HepG2 (cell line): ENCODE measurements at regions not wholly inside any gene's neighbourhood (a gene's known extent, or its start where the extent isn't known, plus 50 kb on each side); places are given as distances from the start of the nearest gene placed in this dataset.

Source experiments
- ATAC-seq: fragments of 200-7000 bp; cut with Tn5 transposase; 3 replicates; pipeline ENCODE4 v1.9.1; 2020; ENCODE audit warnings: mild to moderate bottlenecking, moderate library complexity
- BruUV-seq: library from RNA; stranded (reverse); fragments of 400-500 nt; replicated peaks from 2 replicates; lab custom pipeline; 2021; lab: Mats Ljungman, UMichigan
- CTCF ChIA-PET: fragments of 300-600 bp; formaldehyde crosslinking; extraction: SDS; loops from one replicate; lab custom pipeline; 2021; ENCODE audit warnings: low total read pairs, inconsistent platforms, low intra/inter-chr PET ratio; lab: Yijun Ruan, JAX
- POLR2A ChIA-PET: fragments of 350-600 bp; sonication (Branson Sonifier 250); formaldehyde crosslinking; loops from one replicate; lab custom pipeline; 2020; ENCODE audit warnings: antibody characterized with exemption, inconsistent platforms; lab: Yijun Ruan, JAX
- DNase-seq: peaks from one replicate; pipeline ENCODE4 v3.0.0-alpha.2; 2015; ENCODE audit warnings: low spot score
- FAIRE-seq: peaks from 3 replicates; lab custom pipeline; 2011; peaks lifted over from hg19 to GRCh38; lab: Jason Lieb, UNC
- H2AFZ ChIP-seq: one replicate; pipeline ENCODE4 v1.6.1; 2011; ENCODE audit warnings: low read length, inconsistent platforms
- H3K27ac ChIP-seq: fragments of 300-600 bp; 3 replicates; pipeline ENCODE4 v1.8.0; 2011; ENCODE audit warnings: mixed run types, mild to moderate bottlenecking, mixed read lengths, low read length, inconsistent platforms; ENCODE audit not compliant: insufficient read depth; ENCODE audit errors: extremely low read length
- H3K27me3 ChIP-seq, 2 experiments: fragments of 200-600 bp in 1 of 2; 2 replicates in 1 of 2; 3 replicates in 1 of 2; pipeline versions ENCODE4 v1.6.0 to v1.8.0; 2011; ENCODE audit warnings: low read length in 2 of 2, mild to moderate bottlenecking in 2 of 2, moderate library complexity in 2 of 2, inconsistent platforms in 1 of 2; ENCODE audit not compliant: insufficient read depth in 2 of 2, control insufficient read depth in 1 of 2
- H3K36me3 ChIP-seq, 2 experiments: fragments of 200-600 bp in 1 of 2; replicated peaks in 1 of 2; 2 replicates in 1 of 2; 3 replicates in 1 of 2; pipeline versions ENCODE4 v1.5.1 to v1.8.0; 2011; ENCODE audit warnings: low read length in 2 of 2, inconsistent platforms in 1 of 2; ENCODE audit not compliant: insufficient read depth in 2 of 2, control insufficient read depth in 1 of 2
- H3K4me1 ChIP-seq: 2 replicates; pipeline ENCODE4 v1.5.1; 2012; ENCODE audit warnings: low read length, inconsistent platforms; ENCODE audit not compliant: insufficient read depth
- H3K4me2 ChIP-seq: 2 replicates; pipeline ENCODE4 v1.6.0; 2011; ENCODE audit warnings: low read depth, low read length, inconsistent platforms
- H3K4me3 ChIP-seq, 3 experiments: fragments of 200-600 bp in 1 of 3; sonication (generic), shearing (Covaris generic) in 1 of 3; replicated peaks in 1 of 3; 2 replicates each; pipeline ENCODE4 v1.5.1; 2011 to 2016; ENCODE audit warnings: low read length in 3 of 3, inconsistent platforms in 2 of 3, low read depth in 2 of 3, mild to moderate bottlenecking in 2 of 3, control low read depth in 1 of 3, mixed read lengths in 1 of 3; ENCODE audit not compliant: insufficient read depth in 1 of 3
- H3K79me2 ChIP-seq: one replicate; pipeline ENCODE4 v1.6.1; 2011; ENCODE audit warnings: low read length, inconsistent platforms; ENCODE audit not compliant: insufficient read depth
- H3K9ac ChIP-seq: 2 replicates; pipeline ENCODE4 v1.6.0; 2011; ENCODE audit warnings: mild to moderate bottlenecking, low read depth, low read length, inconsistent platforms; ENCODE audit not compliant: insufficient read depth
- H3K9me3 ChIP-seq: 2 replicates; pipeline ENCODE4 v1.5.1; 2012; ENCODE audit warnings: mild to moderate bottlenecking, low read length
- H4K20me1 ChIP-seq: 2 replicates; pipeline ENCODE4 v1.6.0; 2011; ENCODE audit warnings: inconsistent platforms, mild to moderate bottlenecking, low read length, moderate library complexity; ENCODE audit not compliant: insufficient read depth
- FOSL2 ChIP-seq: sonication (generic); formaldehyde crosslinking; IDR thresholded peaks from 2 replicates; pipeline ENCODE4 v1.4.0; 2020; ENCODE audit warnings: missing genetic modification reagents
- GPN1 ChIP-seq: sonication (generic); formaldehyde crosslinking; IDR thresholded peaks from 2 replicates; pipeline ENCODE4 v1.5.1; 2020; ENCODE audit warnings: missing genetic modification reagents, borderline replicate concordance
- HNF1B ChIP-seq: sonication (generic); formaldehyde crosslinking; IDR thresholded peaks from 2 replicates; pipeline ENCODE4 v1.5.1; 2020; ENCODE audit warnings: mild to moderate bottlenecking, moderate library complexity, missing genetic modification reagents
- MAF1 ChIP-seq: sonication (generic); formaldehyde crosslinking; IDR thresholded peaks from 2 replicates; pipeline ENCODE4 v1.5.0; 2020; ENCODE audit warnings: missing genetic modification reagents, borderline replicate concordance
- PAF1 ChIP-seq: IDR thresholded peaks from 2 replicates; pipeline ENCODE4 v1.6.1; 2016; ENCODE audit warnings: missing genetic modification reagents, missing compliant biosample characterization
- PCBP1 ChIP-seq: fragments of 200-400 bp; formaldehyde crosslinking; IDR thresholded peaks from 2 replicates; pipeline ENCODE4 v1.6.1; 2017; ENCODE audit warnings: mild to moderate bottlenecking, low read depth, low read length, borderline replicate concordance
- SIX4 ChIP-seq: sonication (generic); formaldehyde crosslinking; IDR thresholded peaks from 2 replicates; pipeline ENCODE4 v1.4.0; 2020; ENCODE audit warnings: missing genetic modification reagents
- THAP11 ChIP-seq: IDR thresholded peaks from 2 replicates; pipeline ENCODE4 v1.6.1; 2016; ENCODE audit warnings: missing biosample characterization, missing genetic modification reagents
- ZNF563 ChIP-seq: sonication (generic); formaldehyde crosslinking; IDR thresholded peaks from 2 replicates; pipeline ENCODE4 v1.8.0; 2022; ENCODE audit warnings: mild to moderate bottlenecking, moderate library complexity, missing genetic modification reagents
- ZNF691 ChIP-seq: sonication (generic); formaldehyde crosslinking; IDR thresholded peaks from 2 replicates; pipeline ENCODE4 v1.4.0; 2020; ENCODE audit warnings: missing genetic modification reagents, low read depth, mild to moderate bottlenecking, borderline replicate concordance
- WGBS: methylation state at CpG from one replicate; pipeline ENCODE4 v1.1.6; 2017; ENCODE audit warnings: low lambda C conversion rate; 5-methylcytosine and 5-hydroxymethylcytosine counted together
- in situ Hi-C: cut with HindIII; loops from 2 replicates; pipeline ENCODE4 v1.10.0; 2017; ENCODE audit warnings: low pct_unique_long_range_greater_than_20kb; ENCODE audit not compliant: extremely low pct_ligation_motif_present
- intact Hi-C: fragments of 100-400 bp; cut with micrococcal nuclease; formaldehyde crosslinking; loops from one replicate; pipeline ENCODE4 v1.10.0; 2022; ENCODE audit not compliant: unreplicated experiment

GRCh38 chrX:20521222-20521621 is 254.5 kb upstream of the RPS6KA3 start:
- no peak for DNase-seq
- H2AFZ ChIP-seq: no peak overlapping the region

GRCh38 chrX:20519826-20520225 is 253.1 kb upstream of the RPS6KA3 start:
- in situ Hi-C loops: no loop called here
- DNase-seq: no peak
- H3K27me3 ChIP-seq: no peaks in the 10 kb centered on the region
- H3K79me2 ChIP-seq: no peaks in the 10 kb centered on the region
- FAIRE-seq: no peak
- no peak for ATAC-seq
- no peak overlapping the region for H2AFZ ChIP-seq
- no TSS peak for BruUV-seq
- peaks cover 10% of the 10 kb centered on the region; the same call in 1 of the 2 replicates for H3K4me1 ChIP-seq
- no peaks in the 10 kb centered on the region for H3K9me3 ChIP-seq
- no peaks in the 10 kb centered on the region for H3K36me3 ChIP-seq
- intact Hi-C loops: no loop called here
- no peak overlapping the region for H3K9ac ChIP-seq
- no peak overlapping the region for H3K27ac ChIP-seq
- ChIA-PET CTCF (no interaction called here), POLR2A (interaction anchor here (0.8 kb wide), 1 partner anchor 1251 kb away, joined by 3 read pairs; no protein-coding TSS in a partner anchor)
- no peak overlapping the region for H3K4me2 ChIP-seq
- H4K20me1 ChIP-seq: no peaks in the 10 kb centered on the region
- no peak overlapping the region for H3K4me3 ChIP-seq
- TF ChIP-seq ZNF691: no peak
- no peak for TF ChIP-seq GPN1 (CRISPR knock-in tag)
- no peak for TF ChIP-seq PAF1 (CRISPR knock-in tag)
- TF ChIP-seq PCBP1: no peak
- TF ChIP-seq ZNF563 (CRISPR knock-in tag): no peak
- 97% methylated on average over 5 of the region's 5 CpGs for WGBS

More at GRCh38 chrX:20521222-20521621, 254.5 kb upstream of the RPS6KA3 start:
- no TSS peak for BruUV-seq
- ChIA-PET POLR2A (no interaction called here), CTCF (no interaction called here)
- in situ Hi-C loops (no loop called here), intact Hi-C loops (no loop called here)
- TF ChIP-seq ZNF563 (CRISPR knock-in tag) (no peak), SIX4 (no peak), THAP11 (CRISPR knock-in tag) (no peak), MAF1 (no peak), FOSL2 (CRISPR knock-in tag) (peak; percentile 31; the same call in 1 of the 2 replicates), HNF1B (CRISPR knock-in tag) (no peak)
- Histone ChIP-seq H3K4me3 (no peak overlapping the region), H3K36me3 (no peaks in the 10 kb centered on the region), H3K27ac (no peak overlapping the region), H3K4me2 (no peak overlapping the region), H3K9ac (no peak overlapping the region), H3K4me1 (peaks cover 8% of the 10 kb centered on the region), H3K79me2 (no peaks in the 10 kb centered on the region), H4K20me1 (no peaks in the 10 kb centered on the region), H3K9me3 (no peaks in the 10 kb centered on the region), H3K27me3 (no peaks in the 10 kb centered on the region)
- ATAC-seq (no peak), FAIRE-seq (no peak)
- WGBS: 100% methylated on average over 1 of the region's 4 CpGs
